NCI-H1417 (cell line): ENCODE measurements at regions not wholly inside any gene's neighbourhood (a gene's known extent, or its start where the extent isn't known, plus 50 kb on each side); places are given as distances from the start of the nearest gene placed in this dataset.

ENCODE experiments used
- DNase-seq, 3 experiments: peaks; one replicate each; lab custom pipeline; 2025; lab: John Stamatoyannopoulos, UW

GRCh38 chr2:67039517-67040103 is 357.5 kb upstream of the ETAA1 start:
- peak in 2 of 3 experiments; percentile 27 to 68 for DNase-seq

GRCh38 chr2:67041051-67041450 is 356.1 kb upstream of the ETAA1 start:
- no peak for DNase-seq

GRCh38 chr2:67043781-67044478 is 353.2 kb upstream of the ETAA1 start:
- no peak for DNase-seq

GRCh38 chr2:67046591-67046990 is 350.5 kb upstream of the ETAA1 start:
- DNase-seq, result no peak

GRCh38 chr2:67048314-67048713 is 348.8 kb upstream of the ETAA1 start:
- no peak for DNase-seq

GRCh38 chr2:67050622-67051021 is 346.5 kb upstream of the ETAA1 start:
- peak in 1 of 3 experiments; percentile 58 for DNase-seq

- peak in 2 of 3 experiments; percentile 75 to 96 for DNase-seq
Observed at GRCh38 chr2:67054728-67055127, 342.4 kb upstream of the ETAA1 start.

GRCh38 chr2:67055387-67056304 is 341.5 kb upstream of the ETAA1 start:
- DNase-seq, result peak in 1 of 3 experiments; percentile 84

- no peak for DNase-seq
Observed at GRCh38 chr2:67057123-67057522, 340.0 kb upstream of the ETAA1 start.

- no peak for DNase-seq
Observed at GRCh38 chr2:67057901-67058703, 339.0 kb upstream of the ETAA1 start.

- no peak for DNase-seq
Observed at GRCh38 chr2:67065046-67065445, 332.1 kb upstream of the ETAA1 start.

GRCh38 chr2:67066782-67067181 is 330.4 kb upstream of the ETAA1 start:
- no peak for DNase-seq

GRCh38 chr2:67067656-67068055 is 329.5 kb upstream of the ETAA1 start:
- no peak for DNase-seq

GRCh38 chr2:67070826-67071225 is 326.3 kb upstream of the ETAA1 start:
- DNase-seq, result no peak

GRCh38 chr2:67075056-67075455 is 322.1 kb upstream of the ETAA1 start:
- no peak for DNase-seq

GRCh38 chr2:67075530-67076238 is 321.4 kb upstream of the ETAA1 start:
- DNase-seq, result peak in 1 of 3 experiments; percentile 15

- no peak for DNase-seq
Observed at GRCh38 chr2:67076239-67076624, 320.9 kb upstream of the ETAA1 start.

- DNase-seq, result peak in 2 of 3 experiments; percentile 19 to 48
Observed at GRCh38 chr2:67079729-67080128, 317.4 kb upstream of the ETAA1 start.

- DNase-seq, result no peak
Observed at GRCh38 chr2:67082813-67083212, 314.3 kb upstream of the ETAA1 start.

- DNase-seq, result no peak
Observed at GRCh38 chr2:67083951-67084350, 313.2 kb upstream of the ETAA1 start.

- DNase-seq, result no peak
Observed at GRCh38 chr2:67085146-67085545, 312.0 kb upstream of the ETAA1 start.
